Mammary epithelial cell (primary cell): ENCODE measurements at regions not wholly inside any gene's neighbourhood (a gene's known extent, or its start where the extent isn't known, plus 50 kb on each side); places are given as distances from the start of the nearest gene placed in this dataset.

ENCODE experiments used
- CTCF ChIP-seq, 2 donors: IDR thresholded peaks in 1 of 2; conservative IDR thresholded peaks in 1 of 2; 2 replicates each; pipeline ENCODE4 v1.5.1; 2011 to 2012; ENCODE audit warnings: inconsistent platforms in 2 of 2, low read length in 2 of 2, mild to moderate bottlenecking in 2 of 2, control low read depth in 1 of 2, low read depth in 1 of 2; ENCODE audit not compliant: insufficient read depth in 1 of 2; ENCODE audit errors: extremely low read depth in 1 of 2
- EZH2 ChIP-seq: IDR thresholded peaks from 2 replicates; pipeline ENCODE4 v1.6.1; 2012; ENCODE audit warnings: low read length, inconsistent platforms, borderline replicate concordance

GRCh38 chr20:21994203-21994602 is 288.7 kb downstream of the PAX1 start:
- no peak for TF ChIP-seq CTCF (conservative IDR thresholded peaks at IDR 0.05 in 1 of 2, IDR thresholded peaks at IDR 0.05 in 1 of 2; ENCODE audit: extremely low read depth in 1 of 2, insufficient read depth in 1 of 2, low read depth in 1 of 2, low read length in 2 of 2)
- TF ChIP-seq EZH2, result no peak
